Ishikawa (cell line): ENCODE measurements at regions not wholly inside any gene's neighbourhood (a gene's known extent, or its start where the extent isn't known, plus 50 kb on each side); places are given as distances from the start of the nearest gene placed in this dataset.

ENCODE experiments used
- CEBPB ChIP-seq: IDR thresholded peaks from 2 replicates; pipeline ENCODE4 v1.6.1; 2012
- CREB1 ChIP-seq: IDR thresholded peaks from 2 replicates; pipeline ENCODE4 v1.6.1; 2012; ENCODE audit warnings: low read depth
- EGR1 ChIP-seq: IDR thresholded peaks from 2 replicates; pipeline ENCODE4 v1.6.1; 2012
- EP300 ChIP-seq: IDR thresholded peaks from 2 replicates; pipeline ENCODE4 v1.6.1; 2012; ENCODE audit warnings: borderline replicate concordance
- FOXM1 ChIP-seq: IDR thresholded peaks from 2 replicates; pipeline ENCODE4 v1.6.1; 2012; ENCODE audit warnings: low read depth, borderline replicate concordance
- NFIC ChIP-seq: IDR thresholded peaks from 2 replicates; pipeline ENCODE4 v1.6.1; 2012
- RAD21 ChIP-seq: IDR thresholded peaks from 2 replicates; pipeline ENCODE4 v1.6.1; 2012; ENCODE audit warnings: low read depth
- TAF1 ChIP-seq: IDR thresholded peaks from 2 replicates; pipeline ENCODE4 v1.6.1; 2012; ENCODE audit warnings: low read depth, mild to moderate bottlenecking
- TCF12 ChIP-seq: IDR thresholded peaks from 2 replicates; pipeline ENCODE4 v1.6.1; 2012; ENCODE audit warnings: low read depth
- TEAD4 ChIP-seq: IDR thresholded peaks from 2 replicates; pipeline ENCODE4 v1.6.1; 2012
- YY1 ChIP-seq: IDR thresholded peaks from 2 replicates; pipeline ENCODE4 v1.6.1; 2012; ENCODE audit warnings: low read depth
- ZBTB7A ChIP-seq: IDR thresholded peaks from 2 replicates; pipeline ENCODE4 v1.6.1; 2012; ENCODE audit warnings: low read depth
- TF ChIP-seq, protein P1 (sequence below): IDR thresholded peaks from 2 replicates; pipeline ENCODE4 v1.6.1; 2012
- TF ChIP-seq, protein P2 (sequence below): IDR thresholded peaks from 2 replicates; pipeline ENCODE4 v1.6.1; 2012
- TF ChIP-seq, protein P3 (sequence below): IDR thresholded peaks from 2 replicates; pipeline ENCODE4 v1.6.1; 2012; ENCODE audit warnings: low read depth, mild to moderate bottlenecking

DNA sequence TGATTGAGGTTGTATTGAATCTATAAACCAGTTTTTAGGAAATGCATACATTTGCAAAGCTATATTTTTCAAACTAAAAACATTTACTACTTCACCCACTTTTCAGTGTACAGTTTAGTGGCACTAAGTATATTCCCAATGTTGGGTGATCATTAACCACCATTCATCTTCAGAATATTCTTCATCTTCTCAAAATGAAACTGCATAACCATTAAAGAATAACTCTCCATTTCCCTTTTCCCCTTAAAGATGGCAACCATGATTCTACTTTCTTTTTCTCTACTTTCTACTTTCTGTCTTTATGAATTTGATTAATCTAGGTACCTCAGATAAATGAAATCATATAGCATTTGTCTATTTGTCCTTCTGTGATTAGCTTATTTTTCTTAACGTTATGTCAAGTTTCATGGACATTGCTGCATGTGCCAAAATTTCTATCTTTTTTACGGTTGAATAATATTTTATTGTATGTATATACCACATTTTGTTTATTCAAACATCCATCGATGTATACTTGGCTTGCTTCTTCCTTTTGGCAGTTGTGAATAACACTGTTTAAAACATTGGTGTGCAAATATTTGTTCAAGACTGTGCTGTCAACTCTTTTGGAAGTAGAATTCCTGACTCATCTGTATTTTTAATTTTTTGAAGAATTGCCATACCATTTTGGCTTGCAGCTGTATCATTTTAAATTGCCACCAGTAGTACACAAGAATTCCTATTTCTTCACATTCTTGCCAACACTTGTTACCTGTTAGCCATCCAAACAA is 104.9 kb downstream of the RPRM start:
- TF ChIP-seq, protein P1, sequence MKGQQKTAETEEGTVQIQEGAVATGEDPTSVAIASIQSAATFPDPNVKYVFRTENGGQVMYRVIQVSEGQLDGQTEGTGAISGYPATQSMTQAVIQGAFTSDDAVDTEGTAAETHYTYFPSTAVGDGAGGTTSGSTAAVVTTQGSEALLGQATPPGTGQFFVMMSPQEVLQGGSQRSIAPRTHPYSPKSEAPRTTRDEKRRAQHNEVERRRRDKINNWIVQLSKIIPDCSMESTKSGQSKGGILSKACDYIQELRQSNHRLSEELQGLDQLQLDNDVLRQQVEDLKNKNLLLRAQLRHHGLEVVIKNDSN, result no peak
- TF ChIP-seq RAD21, result no peak

DNA sequence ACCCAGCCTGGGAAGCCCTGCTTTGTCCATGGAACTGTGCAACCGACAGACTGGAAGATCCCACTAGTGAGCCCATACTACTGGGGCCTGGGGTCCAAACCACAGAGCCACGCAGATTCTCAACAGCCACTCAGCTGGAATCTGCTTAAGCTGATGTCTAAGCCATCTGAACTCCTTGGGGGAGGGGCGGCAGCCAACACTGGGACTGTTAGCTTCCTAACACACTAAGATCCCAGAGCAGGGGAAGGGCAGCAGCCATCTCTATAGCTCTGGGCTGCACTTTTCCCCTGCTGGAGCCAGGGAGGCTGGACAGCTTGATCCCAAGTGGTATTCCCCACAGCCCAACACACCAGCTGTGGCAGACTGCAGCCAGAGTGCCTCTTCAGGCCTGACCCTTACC is 118.3 kb downstream of the RPRM start:
- TF ChIP-seq EGR1 (no peak), NFIC (no peak), CEBPB (no peak), ZBTB7A (no peak), TCF12 (no peak), RAD21 (no peak), FOXM1 (no peak)
- TF ChIP-seq, protein P1, result no peak
- TF ChIP-seq, protein P2, sequence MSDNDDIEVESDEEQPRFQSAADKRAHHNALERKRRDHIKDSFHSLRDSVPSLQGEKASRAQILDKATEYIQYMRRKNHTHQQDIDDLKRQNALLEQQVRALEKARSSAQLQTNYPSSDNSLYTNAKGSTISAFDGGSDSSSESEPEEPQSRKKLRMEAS, result no peak

DNA sequence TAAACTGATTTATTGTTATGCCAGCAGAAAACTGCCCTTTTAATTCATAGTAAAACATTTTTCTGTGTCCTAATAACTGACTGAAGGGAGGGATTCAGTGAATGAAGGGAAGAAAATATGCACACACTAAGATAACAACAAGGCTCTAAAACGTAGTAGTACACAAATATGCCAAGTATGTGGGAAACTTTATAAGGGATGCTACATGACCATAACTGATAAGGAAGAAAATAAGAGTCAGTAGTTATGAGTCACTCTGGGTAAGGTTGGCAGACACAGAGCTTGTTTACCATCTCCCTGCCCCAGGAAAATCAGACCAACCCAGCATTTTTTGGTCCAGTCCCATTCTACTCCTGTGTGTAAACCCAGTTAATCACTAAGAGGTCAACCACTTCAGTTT is 124.2 kb downstream of the RPRM start:
- no peak for TF ChIP-seq NFIC
- no peak for TF ChIP-seq FOXM1
- TF ChIP-seq TAF1, result no peak
- no peak for TF ChIP-seq TCF12
- TF ChIP-seq, protein P2, result no peak
- TF ChIP-seq RAD21, result no peak
- no peak for TF ChIP-seq CEBPB
- TF ChIP-seq YY1, result no peak
- TF ChIP-seq EP300, result no peak
- no peak for TF ChIP-seq TEAD4

DNA sequence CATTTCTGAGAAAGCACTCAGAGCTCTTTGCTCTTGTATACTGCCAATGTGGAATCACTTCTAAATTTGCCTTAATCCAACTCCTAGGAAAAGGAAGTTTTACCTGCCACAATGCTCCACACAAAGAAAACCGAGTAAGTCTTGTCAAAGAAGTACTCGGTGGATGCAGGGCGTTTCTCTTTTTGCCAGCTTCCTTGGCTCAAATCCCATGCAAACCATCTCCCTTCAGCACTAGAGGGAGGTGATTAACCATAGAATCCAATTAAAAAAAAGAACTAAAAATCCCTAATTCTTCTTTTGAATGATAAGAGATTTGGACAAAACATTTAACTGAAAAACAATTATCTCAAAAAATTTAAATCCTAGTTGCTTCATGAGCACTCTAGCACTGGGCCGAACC is 129.0 kb downstream of the RPRM start:
- TF ChIP-seq, protein P2, result no peak
- TF ChIP-seq TAF1, result no peak
- TF ChIP-seq CEBPB, result no peak
- no peak for TF ChIP-seq TCF12
- TF ChIP-seq YY1, result no peak
- no peak for TF ChIP-seq FOXM1
- TF ChIP-seq NFIC, result no peak

DNA sequence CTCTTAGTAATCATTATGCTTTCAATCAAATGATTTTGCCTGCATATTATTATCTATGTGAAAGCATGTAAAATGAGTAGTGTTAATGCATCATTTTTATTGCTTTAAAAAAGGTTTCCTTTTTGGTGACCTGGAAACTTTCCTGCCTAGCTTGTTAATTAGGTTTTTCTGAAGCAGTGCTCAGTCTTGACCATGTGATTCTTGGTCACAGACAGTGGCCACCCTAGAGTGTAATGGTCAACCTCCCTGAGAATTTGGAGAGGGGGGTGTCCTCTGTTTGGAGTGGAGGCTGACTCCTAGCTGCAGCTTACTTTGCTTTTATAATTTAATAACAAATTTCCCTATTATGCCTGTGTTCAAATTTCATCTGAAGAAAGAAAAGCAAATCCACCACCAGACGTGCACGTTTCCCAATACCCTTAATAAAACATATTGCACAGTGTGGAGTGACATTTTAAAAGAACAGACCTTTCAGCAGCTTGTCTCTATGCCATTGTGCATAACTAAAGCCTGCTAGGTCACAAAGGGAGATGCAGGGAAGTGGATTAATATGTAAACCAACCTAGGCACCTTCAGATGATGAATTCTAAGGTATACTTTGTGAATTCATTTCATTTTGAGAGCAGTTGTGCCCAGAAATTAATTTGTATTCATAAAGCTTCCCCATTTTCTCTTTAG is 130.6 kb downstream of the RPRM start:
- TF ChIP-seq, protein P3, sequence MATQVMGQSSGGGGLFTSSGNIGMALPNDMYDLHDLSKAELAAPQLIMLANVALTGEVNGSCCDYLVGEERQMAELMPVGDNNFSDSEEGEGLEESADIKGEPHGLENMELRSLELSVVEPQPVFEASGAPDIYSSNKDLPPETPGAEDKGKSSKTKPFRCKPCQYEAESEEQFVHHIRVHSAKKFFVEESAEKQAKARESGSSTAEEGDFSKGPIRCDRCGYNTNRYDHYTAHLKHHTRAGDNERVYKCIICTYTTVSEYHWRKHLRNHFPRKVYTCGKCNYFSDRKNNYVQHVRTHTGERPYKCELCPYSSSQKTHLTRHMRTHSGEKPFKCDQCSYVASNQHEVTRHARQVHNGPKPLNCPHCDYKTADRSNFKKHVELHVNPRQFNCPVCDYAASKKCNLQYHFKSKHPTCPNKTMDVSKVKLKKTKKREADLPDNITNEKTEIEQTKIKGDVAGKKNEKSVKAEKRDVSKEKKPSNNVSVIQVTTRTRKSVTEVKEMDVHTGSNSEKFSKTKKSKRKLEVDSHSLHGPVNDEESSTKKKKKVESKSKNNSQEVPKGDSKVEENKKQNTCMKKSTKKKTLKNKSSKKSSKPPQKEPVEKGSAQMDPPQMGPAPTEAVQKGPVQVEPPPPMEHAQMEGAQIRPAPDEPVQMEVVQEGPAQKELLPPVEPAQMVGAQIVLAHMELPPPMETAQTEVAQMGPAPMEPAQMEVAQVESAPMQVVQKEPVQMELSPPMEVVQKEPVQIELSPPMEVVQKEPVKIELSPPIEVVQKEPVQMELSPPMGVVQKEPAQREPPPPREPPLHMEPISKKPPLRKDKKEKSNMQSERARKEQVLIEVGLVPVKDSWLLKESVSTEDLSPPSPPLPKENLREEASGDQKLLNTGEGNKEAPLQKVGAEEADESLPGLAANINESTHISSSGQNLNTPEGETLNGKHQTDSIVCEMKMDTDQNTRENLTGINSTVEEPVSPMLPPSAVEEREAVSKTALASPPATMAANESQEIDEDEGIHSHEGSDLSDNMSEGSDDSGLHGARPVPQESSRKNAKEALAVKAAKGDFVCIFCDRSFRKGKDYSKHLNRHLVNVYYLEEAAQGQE, result no peak
- TF ChIP-seq RAD21 (no peak), TAF1 (no peak), TEAD4 (no peak), ZBTB7A (no peak), NFIC (no peak), YY1 (no peak), CEBPB (no peak), EP300 (no peak), TCF12 (no peak), CREB1 (no peak), EGR1 (no peak), FOXM1 (no peak)
- TF ChIP-seq, protein P2, result no peak
- TF ChIP-seq, protein P1, result no peak

DNA sequence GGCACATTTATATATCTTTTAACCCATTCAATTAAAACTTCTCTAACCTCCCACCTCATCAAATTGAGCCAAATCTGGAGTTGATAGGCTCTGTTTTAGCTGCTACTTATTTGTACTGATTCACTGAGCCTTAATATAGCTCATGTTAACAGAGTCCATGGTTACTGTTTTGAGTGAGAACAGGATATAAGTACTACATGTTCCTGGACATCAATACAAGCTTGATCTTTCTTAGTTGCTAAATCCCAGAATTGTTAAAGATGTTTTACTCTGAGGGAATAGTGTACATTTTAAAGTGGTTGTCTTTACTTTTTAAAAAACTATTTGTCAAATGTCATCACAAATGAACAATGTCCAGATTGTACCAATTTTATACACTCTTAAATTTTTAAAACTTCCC is 157.7 kb downstream of the RPRM start:
- TF ChIP-seq YY1, result no peak
- TF ChIP-seq TAF1, result no peak
- no peak for TF ChIP-seq RAD21
- no peak for TF ChIP-seq TEAD4
- TF ChIP-seq EP300, result no peak
- TF ChIP-seq CEBPB, result no peak

DNA sequence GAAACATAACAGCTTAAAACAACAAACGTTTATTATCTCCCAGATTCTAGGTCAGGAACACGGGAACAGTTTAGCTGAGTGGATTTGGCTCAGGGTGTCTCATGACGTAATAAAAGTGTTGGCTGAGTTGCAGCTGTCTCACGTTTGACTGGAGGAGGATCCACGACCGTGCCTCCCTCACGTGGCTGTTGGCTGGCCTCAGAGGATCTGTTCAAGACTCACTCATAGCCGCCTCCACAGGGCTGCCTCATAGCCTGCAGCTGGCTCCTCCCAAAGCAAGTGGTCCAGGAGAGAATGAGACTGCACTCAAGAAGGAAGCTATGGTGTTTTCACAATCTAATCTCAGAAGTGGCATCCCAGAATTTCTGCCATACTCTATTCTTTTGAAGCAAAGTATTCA is 167.1 kb downstream of the RPRM start:
- TF ChIP-seq, protein P2, result no peak
- TF ChIP-seq TAF1, result no peak
- no peak for TF ChIP-seq ZBTB7A
- TF ChIP-seq, protein P1, result no peak
